ENCODE measurements at regions not wholly inside any gene's neighbourhood (a gene's known extent, or its start where the extent isn't known, plus 50 kb on each side); places are given as distances from the start of the nearest gene placed in this dataset.

DNA sequence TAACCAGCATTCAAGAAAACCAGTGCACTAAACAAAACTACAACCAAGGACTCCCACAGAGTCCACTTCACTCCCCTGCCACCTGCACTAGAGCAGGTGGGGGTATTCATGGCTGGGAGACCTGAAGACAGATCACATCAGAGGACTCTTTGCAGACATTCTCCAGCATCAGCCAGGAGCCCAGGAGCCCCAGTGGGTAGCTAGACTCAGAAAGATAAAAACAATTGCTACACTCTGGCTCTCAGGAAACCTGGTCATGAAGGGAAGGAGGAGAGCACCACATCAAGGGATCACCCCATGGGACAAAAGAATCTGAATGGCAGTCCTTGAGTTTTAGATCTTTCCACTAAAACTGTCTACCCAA is 472.1 kb downstream of the PLPP3 start:
- no peak overlapping the region for H3K27ac Mint-ChIP-seq (ENCODE audit: unreplicated experiment)
- H3K4me1 Mint-ChIP-seq (ENCODE audit: low read depth, unreplicated experiment): no peaks in the 10 kb centered on the region
- CTCF ChIA-PET: no interaction called here
- intact Hi-C loops (cut with micrococcal nuclease; ENCODE audit: unreplicated experiment): no loop called here
- no peaks in the 10 kb centered on the region for H3K36me3 Mint-ChIP-seq (ENCODE audit: insufficient read depth, unreplicated experiment)
- DNase-seq: no peak
- H3K27me3 Mint-ChIP-seq (ENCODE audit: unreplicated experiment): no peaks in the 10 kb centered on the region
- H3K4me3 Mint-ChIP-seq (ENCODE audit: low read depth, unreplicated experiment): no peak overlapping the region
- TF ChIP-seq, protein P1, sequence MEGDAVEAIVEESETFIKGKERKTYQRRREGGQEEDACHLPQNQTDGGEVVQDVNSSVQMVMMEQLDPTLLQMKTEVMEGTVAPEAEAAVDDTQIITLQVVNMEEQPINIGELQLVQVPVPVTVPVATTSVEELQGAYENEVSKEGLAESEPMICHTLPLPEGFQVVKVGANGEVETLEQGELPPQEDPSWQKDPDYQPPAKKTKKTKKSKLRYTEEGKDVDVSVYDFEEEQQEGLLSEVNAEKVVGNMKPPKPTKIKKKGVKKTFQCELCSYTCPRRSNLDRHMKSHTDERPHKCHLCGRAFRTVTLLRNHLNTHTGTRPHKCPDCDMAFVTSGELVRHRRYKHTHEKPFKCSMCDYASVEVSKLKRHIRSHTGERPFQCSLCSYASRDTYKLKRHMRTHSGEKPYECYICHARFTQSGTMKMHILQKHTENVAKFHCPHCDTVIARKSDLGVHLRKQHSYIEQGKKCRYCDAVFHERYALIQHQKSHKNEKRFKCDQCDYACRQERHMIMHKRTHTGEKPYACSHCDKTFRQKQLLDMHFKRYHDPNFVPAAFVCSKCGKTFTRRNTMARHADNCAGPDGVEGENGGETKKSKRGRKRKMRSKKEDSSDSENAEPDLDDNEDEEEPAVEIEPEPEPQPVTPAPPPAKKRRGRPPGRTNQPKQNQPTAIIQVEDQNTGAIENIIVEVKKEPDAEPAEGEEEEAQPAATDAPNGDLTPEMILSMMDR (IDR thresholded peaks at IDR 0.05; ENCODE audit: unreplicated experiment): no peak
- BruUV-seq (replicated peaks): no TSS peak
- peaks cover 21% of the 10 kb centered on the region for H3K9me3 Mint-ChIP-seq (ENCODE audit: low read depth, unreplicated experiment)

DNA sequence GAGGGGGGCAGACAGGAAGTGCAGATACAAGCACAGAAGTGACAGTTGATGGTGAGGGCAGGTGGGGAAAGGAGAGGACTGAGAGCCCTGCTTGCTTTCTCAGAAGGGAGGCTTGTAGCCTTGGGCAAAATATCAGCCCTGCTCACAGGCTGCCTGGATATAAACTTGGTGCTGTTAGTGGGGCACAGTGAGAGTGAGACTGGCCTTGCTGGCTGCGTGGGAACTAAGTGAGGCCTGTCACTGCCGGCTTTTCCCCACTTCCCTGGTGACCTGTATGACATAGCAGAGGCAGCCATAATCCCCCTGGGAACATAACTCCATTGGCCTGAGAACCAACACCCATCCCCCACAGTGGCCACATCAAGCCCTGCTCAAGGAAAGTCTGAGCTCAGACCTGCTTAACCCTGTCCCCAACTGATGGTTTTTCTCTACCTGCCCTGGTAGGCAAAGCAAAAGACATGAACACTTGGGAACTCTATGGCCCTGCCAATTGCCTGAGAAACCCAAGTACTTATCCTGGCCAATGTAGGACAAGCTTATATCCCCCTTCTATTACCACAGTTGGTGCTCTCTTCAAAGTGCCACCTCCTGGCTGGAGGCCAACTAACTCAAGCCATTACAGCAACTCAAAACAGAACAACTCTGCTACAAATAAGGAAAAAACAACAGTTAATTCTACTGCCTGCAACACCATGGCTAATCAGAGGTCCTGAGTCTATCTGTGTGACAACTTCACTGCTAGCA is 472.7 kb downstream of the PLPP3 start:
- H3K9me3 Mint-ChIP-seq (ENCODE audit: low read depth, unreplicated experiment): peaks cover 21% of the 10 kb centered on the region
- no peak overlapping the region for H3K4me3 Mint-ChIP-seq (ENCODE audit: low read depth, unreplicated experiment)
- no peak overlapping the region for H3K27ac Mint-ChIP-seq (ENCODE audit: unreplicated experiment)
- intact Hi-C loops (cut with micrococcal nuclease; ENCODE audit: unreplicated experiment): no loop called here
- TF ChIP-seq, protein P1 (IDR thresholded peaks at IDR 0.05; ENCODE audit: unreplicated experiment): no peak
- DNase-seq: no peak
- CTCF ChIA-PET: no interaction called here
- H3K36me3 Mint-ChIP-seq (ENCODE audit: insufficient read depth, unreplicated experiment): no peaks in the 10 kb centered on the region
- no peaks in the 10 kb centered on the region for H3K27me3 Mint-ChIP-seq (ENCODE audit: unreplicated experiment)
- H3K4me1 Mint-ChIP-seq (ENCODE audit: low read depth, unreplicated experiment): no peaks in the 10 kb centered on the region
- BruUV-seq (replicated peaks): no TSS peak

DNA sequence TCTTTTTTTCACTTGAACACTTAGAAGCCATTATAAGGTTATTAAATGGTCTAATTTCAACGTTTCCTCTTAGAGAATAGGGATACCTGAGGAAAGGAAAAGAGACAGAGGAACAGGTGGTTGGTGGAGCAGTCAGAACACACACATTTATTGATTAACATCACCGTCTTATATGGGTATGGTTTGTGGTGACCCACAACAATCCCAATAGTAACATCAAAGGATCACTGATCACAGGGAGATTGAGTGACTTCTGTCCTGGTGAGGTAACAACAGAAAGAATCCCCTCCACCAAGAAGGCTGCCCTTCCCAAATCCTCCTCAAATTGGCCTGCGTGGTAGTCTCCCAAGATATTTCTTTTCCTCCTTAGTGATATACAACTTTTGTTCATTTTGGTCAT is 474.0 kb downstream of the PLPP3 start:
- no peak overlapping the region for H3K27ac Mint-ChIP-seq (ENCODE audit: unreplicated experiment)
- no peak for DNase-seq
- H3K4me3 Mint-ChIP-seq (ENCODE audit: low read depth, unreplicated experiment): no peak overlapping the region
- intact Hi-C loops (cut with micrococcal nuclease; ENCODE audit: unreplicated experiment): no loop called here
- BruUV-seq (replicated peaks): no TSS peak
- peaks cover 17% of the 10 kb centered on the region for H3K9me3 Mint-ChIP-seq (ENCODE audit: low read depth, unreplicated experiment)
- TF ChIP-seq, protein P1 (IDR thresholded peaks at IDR 0.05; ENCODE audit: unreplicated experiment): no peak
- H3K27me3 Mint-ChIP-seq (ENCODE audit: unreplicated experiment): no peaks in the 10 kb centered on the region
- no peaks in the 10 kb centered on the region for H3K4me1 Mint-ChIP-seq (ENCODE audit: low read depth, unreplicated experiment)
- CTCF ChIA-PET: no interaction called here
- H3K36me3 Mint-ChIP-seq (ENCODE audit: insufficient read depth, unreplicated experiment): no peaks in the 10 kb centered on the region

DNA sequence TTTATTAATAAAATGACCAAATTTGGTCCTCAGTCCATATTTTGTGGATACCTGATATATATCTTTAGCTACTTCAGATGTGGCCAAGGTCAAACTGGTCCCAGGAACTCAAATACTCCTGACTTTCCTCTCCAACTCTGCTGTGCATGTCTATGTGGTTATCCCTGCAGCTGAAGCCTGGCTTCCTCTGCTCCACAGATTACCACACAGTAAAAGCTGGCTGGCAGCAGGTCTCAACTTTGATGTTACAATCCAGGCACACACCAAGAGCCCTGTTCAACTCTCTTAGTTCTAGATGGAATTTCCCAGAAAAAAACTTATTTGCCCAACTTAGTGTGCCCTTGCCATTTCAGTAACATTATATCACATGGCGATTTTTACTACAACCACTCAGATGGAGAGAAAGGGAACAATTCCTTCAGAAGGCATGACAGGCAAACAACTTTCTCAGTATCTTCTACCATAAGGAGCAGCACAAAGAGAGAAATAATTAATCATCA is 479.5 kb downstream of the PLPP3 start:
- BruUV-seq (replicated peaks): no TSS peak
- intact Hi-C loops (cut with micrococcal nuclease; ENCODE audit: unreplicated experiment): no loop called here
- Mint-ChIP-seq H3K36me3 (ENCODE audit: insufficient read depth, unreplicated experiment) (no peaks in the 10 kb centered on the region), H3K9me3 (ENCODE audit: low read depth, unreplicated experiment) (peaks cover 5% of the 10 kb centered on the region), H3K4me3 (ENCODE audit: low read depth, unreplicated experiment) (no peak overlapping the region), H3K4me1 (ENCODE audit: low read depth, unreplicated experiment) (no peaks in the 10 kb centered on the region), H3K27me3 (ENCODE audit: unreplicated experiment) (no peaks in the 10 kb centered on the region), H3K27ac (ENCODE audit: unreplicated experiment) (no peak overlapping the region)
- CTCF ChIA-PET: no interaction called here
- TF ChIP-seq, protein P1 (IDR thresholded peaks at IDR 0.05; ENCODE audit: unreplicated experiment): no peak
- no peak for DNase-seq

All from Calu3 (cell line).